ENCODE measurements at regions not wholly inside any gene's neighbourhood (a gene's known extent, or its start where the extent isn't known, plus 50 kb on each side); places are given as distances from the start of the nearest gene placed in this dataset.

DNA sequence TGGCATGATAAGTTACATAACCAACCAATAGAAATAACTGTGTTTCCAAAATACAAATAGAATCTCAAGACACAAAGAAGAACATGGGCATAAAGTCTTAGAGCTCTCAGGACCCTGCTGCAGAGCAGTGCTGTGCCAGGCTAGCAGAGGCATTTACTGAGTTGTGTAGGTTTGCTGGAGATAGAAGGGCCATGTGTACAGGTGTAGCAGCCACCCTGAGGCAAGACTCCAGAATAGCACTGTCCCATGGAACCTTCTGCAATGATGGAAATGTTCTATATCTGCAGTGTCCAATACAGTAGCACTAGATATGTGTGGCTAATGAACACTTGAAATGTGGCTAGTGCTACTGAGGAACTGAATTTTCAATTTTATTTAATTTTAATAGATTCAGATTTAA lies 267.0 kb upstream of the UMPS start:
- Histone ChIP-seq H3K4me1 (no peaks in the 10 kb centered on the region), H3K36me3 (peaks cover 8% of the 10 kb centered on the region), H3K4me3 (no peak overlapping the region), H3K27me3 (no peaks in the 10 kb centered on the region), H3K9me3 (no peaks in the 10 kb centered on the region), H3K27ac (no peak overlapping the region)
- no peak for TF ChIP-seq CTCF (IDR thresholded peaks at IDR 0.05)
- no peak for DNase-seq (ENCODE audit: low spot score)

GRCh38 chr3:124467980-124468902 lies 262.0 kb upstream of the UMPS start:
- no peaks in the 10 kb centered on the region for H3K9me3 ChIP-seq
- H3K27me3 ChIP-seq, result no peaks in the 10 kb centered on the region

DNA sequence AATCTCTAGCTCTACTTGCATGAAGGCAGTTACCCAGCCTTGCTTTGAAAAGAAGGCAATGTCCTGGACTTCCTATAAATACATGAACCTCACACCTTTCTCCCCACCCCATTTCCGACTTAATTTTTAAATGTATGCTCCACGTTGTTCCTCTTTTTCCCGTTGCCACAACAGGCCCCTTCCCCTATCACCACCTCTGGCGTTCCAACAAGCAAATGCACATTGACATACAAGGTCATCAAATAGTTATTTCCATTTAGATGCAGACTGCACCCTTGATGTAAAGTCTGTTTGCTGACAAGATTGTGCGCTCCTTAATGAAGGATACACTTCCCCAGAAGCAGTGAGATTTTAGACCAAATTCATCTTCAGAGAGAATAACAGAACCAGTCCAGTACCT lies 260.7 kb upstream of the UMPS start:
- DNase-seq (ENCODE audit: low spot score), result no peak
- TF ChIP-seq CTCF (IDR thresholded peaks at IDR 0.05), result no peak

More at GRCh38 chr3:124467980-124468902, 262.0 kb upstream of the UMPS start:
- Histone ChIP-seq H3K4me1 (no peaks in the 10 kb centered on the region), H3K27ac (no peak overlapping the region), H3K4me3 (no peak overlapping the region), H3K36me3 (no peaks in the 10 kb centered on the region)
- TF ChIP-seq CTCF (IDR thresholded peaks at IDR 0.05), result peak; percentile 91 to 96
- no peak for DNase-seq (ENCODE audit: low spot score)

DNA sequence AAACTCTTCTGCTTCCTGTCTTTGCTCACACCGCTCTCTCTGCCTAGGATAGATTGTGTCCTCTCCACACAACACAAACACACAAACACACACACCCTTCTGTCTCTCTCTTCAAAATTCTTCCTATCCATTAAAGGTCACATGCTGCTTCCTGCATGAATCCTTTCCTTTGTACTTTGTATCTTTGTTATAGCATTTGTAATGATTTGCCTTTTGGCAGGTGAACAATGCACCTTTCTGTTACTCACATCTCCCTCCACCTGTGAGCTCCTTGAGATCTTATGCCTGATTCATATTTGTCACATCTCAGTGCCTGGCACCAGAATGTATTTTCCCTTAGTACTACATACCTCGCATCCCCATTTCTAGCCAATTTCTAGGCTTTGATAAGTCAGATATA lies 251.4 kb upstream of the UMPS start:
- Histone ChIP-seq H3K27ac (no peak overlapping the region), H3K4me3 (no peak overlapping the region), H3K27me3 (no peaks in the 10 kb centered on the region), H3K36me3 (no peaks in the 10 kb centered on the region), H3K4me1 (no peaks in the 10 kb centered on the region), H3K9me3 (no peaks in the 10 kb centered on the region)
- no peak for TF ChIP-seq CTCF (IDR thresholded peaks at IDR 0.05)
- no peak for DNase-seq (ENCODE audit: low spot score)

More for the DNA sequence above, 260.7 kb upstream of the UMPS start:
- H3K4me3 ChIP-seq, result no peak overlapping the region
- no peaks in the 10 kb centered on the region for H3K9me3 ChIP-seq
- no peaks in the 10 kb centered on the region for H3K4me1 ChIP-seq
- no peaks in the 10 kb centered on the region for H3K27me3 ChIP-seq
- no peaks in the 10 kb centered on the region for H3K36me3 ChIP-seq
- H3K27ac ChIP-seq, result no peak overlapping the region

GRCh38 chr3:124483915-124484470 lies 246.3 kb upstream of the UMPS start:
- H3K36me3 ChIP-seq, result no peaks in the 10 kb centered on the region
- no peak for DNase-seq (ENCODE audit: low spot score)
- no peaks in the 10 kb centered on the region for H3K9me3 ChIP-seq
- H3K27ac ChIP-seq, result no peak overlapping the region
- H3K27me3 ChIP-seq, result no peaks in the 10 kb centered on the region
- no peak overlapping the region for H3K4me3 ChIP-seq
- H3K4me1 ChIP-seq, result no peaks in the 10 kb centered on the region
- TF ChIP-seq CTCF (IDR thresholded peaks at IDR 0.05), result no peak

Data from right atrium auricular region (tissue), 2 donors.